ENCODE measurements at regions not wholly inside any gene's neighbourhood (a gene's known extent, or its start where the extent isn't known, plus 50 kb on each side); places are given as distances from the start of the nearest gene placed in this dataset.
A peak's percentile ranks its signal among the peaks of the same experiment; 100 is the strongest.

DNA sequence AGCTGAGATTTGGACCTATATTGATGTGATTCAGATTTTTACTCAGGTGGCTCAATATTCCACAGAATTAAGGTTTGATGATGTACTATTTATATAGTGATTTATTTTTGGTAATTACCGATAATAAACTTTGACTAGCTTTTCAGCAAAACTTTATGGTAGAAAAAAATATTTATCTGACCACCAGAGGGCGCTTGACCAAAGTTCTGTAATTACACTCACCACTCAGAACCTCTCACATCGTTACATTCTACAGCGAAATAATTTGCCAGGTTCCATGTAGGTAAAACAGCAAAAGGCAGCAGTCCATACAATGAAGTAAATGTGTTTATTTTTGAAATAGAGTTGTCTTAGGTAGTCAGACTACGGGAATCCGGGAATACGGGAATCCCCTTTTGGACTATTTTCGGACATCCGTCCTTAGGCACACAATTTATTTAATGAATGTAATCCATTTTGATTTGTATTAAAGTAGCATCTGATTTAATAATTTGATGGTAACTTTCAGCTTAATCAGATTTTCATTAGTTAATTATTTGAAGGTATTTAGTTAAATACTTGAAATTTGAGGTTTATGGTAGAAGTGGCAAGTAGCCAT is 143.0 kb upstream of the DDHD1 start:
- TF ChIP-seq POLR2A (IDR thresholded peaks at IDR 0.05) (no peak), EP300 (IDR thresholded peaks at IDR 0.05) (no peak)
- TF ChIP-seq, protein P1, sequence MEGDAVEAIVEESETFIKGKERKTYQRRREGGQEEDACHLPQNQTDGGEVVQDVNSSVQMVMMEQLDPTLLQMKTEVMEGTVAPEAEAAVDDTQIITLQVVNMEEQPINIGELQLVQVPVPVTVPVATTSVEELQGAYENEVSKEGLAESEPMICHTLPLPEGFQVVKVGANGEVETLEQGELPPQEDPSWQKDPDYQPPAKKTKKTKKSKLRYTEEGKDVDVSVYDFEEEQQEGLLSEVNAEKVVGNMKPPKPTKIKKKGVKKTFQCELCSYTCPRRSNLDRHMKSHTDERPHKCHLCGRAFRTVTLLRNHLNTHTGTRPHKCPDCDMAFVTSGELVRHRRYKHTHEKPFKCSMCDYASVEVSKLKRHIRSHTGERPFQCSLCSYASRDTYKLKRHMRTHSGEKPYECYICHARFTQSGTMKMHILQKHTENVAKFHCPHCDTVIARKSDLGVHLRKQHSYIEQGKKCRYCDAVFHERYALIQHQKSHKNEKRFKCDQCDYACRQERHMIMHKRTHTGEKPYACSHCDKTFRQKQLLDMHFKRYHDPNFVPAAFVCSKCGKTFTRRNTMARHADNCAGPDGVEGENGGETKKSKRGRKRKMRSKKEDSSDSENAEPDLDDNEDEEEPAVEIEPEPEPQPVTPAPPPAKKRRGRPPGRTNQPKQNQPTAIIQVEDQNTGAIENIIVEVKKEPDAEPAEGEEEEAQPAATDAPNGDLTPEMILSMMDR (IDR thresholded peaks at IDR 0.05) = peak; percentile 36 to 67 (median 65)

Data from ovary (tissue), 3 donors.